Type B pancreatic cell (in vitro differentiated cells): ENCODE measurements at regions not wholly inside any gene's neighbourhood (a gene's known extent, or its start where the extent isn't known, plus 50 kb on each side); places are given as distances from the start of the nearest gene placed in this dataset.

Experiments used
- DNase-seq: peaks from one replicate; pipeline ENCODE4 v3.0.0; 2021; ENCODE audit warnings: mixed read lengths; ENCODE audit not compliant: unreplicated experiment; ENCODE audit errors: extremely low spot score
- H3K27ac Mint-ChIP-seq: 2 replicates; pipeline ENCODE4 v1.8.0; 2021; ENCODE audit warnings: mild to moderate bottlenecking, mixed read lengths
- H3K27me3 Mint-ChIP-seq: 2 replicates; pipeline ENCODE4 v1.8.0; 2021; ENCODE audit warnings: mixed read lengths
- H3K36me3 Mint-ChIP-seq: 2 replicates; pipeline ENCODE4 v1.8.0; 2021; ENCODE audit warnings: mixed read lengths
- H3K4me1 Mint-ChIP-seq: one replicate; pipeline ENCODE4 v1.8.0; 2021; ENCODE audit warnings: mixed read lengths; ENCODE audit not compliant: unreplicated experiment
- H3K4me3 Mint-ChIP-seq: 2 replicates; pipeline ENCODE4 v1.8.0; 2021; ENCODE audit warnings: mild to moderate bottlenecking, mixed read lengths
- H3K9me3 Mint-ChIP-seq: 2 replicates; pipeline ENCODE4 v1.8.0; 2021; ENCODE audit warnings: mixed read lengths
- CTCF ChIP-seq: fragments of 200-600 bp; sonication (generic); conservative IDR thresholded peaks from 2 replicates; pipeline ENCODE4 v1.5.0; 2021; ENCODE audit warnings: antibody characterized with exemption, mild to moderate bottlenecking

- H3K27me3 Mint-ChIP-seq: peaks cover 8% of the 10 kb centered on the region
- no peak for DNase-seq
Measured at GRCh38 chr18:11553098-11553940, 56.1 kb upstream of the SLC35G4 start.

GRCh38 chr18:11548916-11549551 lies 60.4 kb upstream of the SLC35G4 start:
- peaks cover 8% of the 10 kb centered on the region for H3K27me3 Mint-ChIP-seq
- no peak for DNase-seq
- peak; percentile 58 for TF ChIP-seq CTCF
- no peaks in the 10 kb centered on the region for H3K4me1 Mint-ChIP-seq
- H3K27ac Mint-ChIP-seq: no peak overlapping the region
- no peaks in the 10 kb centered on the region for H3K36me3 Mint-ChIP-seq
- no peak overlapping the region for H3K4me3 Mint-ChIP-seq
- peaks cover 7% of the 10 kb centered on the region for H3K9me3 Mint-ChIP-seq

More at GRCh38 chr18:11553098-11553940, 56.1 kb upstream of the SLC35G4 start:
- no peaks in the 10 kb centered on the region for H3K4me1 Mint-ChIP-seq
- no peaks in the 10 kb centered on the region for H3K9me3 Mint-ChIP-seq
- H3K27ac Mint-ChIP-seq: no peak overlapping the region
- TF ChIP-seq CTCF: peak; percentile 91
- no peaks in the 10 kb centered on the region for H3K36me3 Mint-ChIP-seq
- no peak overlapping the region for H3K4me3 Mint-ChIP-seq

GRCh38 chr18:11548396-11548795 lies 61.0 kb upstream of the SLC35G4 start:
- H3K4me1 Mint-ChIP-seq: no peaks in the 10 kb centered on the region
- H3K9me3 Mint-ChIP-seq: peaks cover 9% of the 10 kb centered on the region
- TF ChIP-seq CTCF: no peak
- no peak overlapping the region for H3K27ac Mint-ChIP-seq
- H3K27me3 Mint-ChIP-seq: peaks cover 6% of the 10 kb centered on the region
- H3K36me3 Mint-ChIP-seq: no peaks in the 10 kb centered on the region
- no peak for DNase-seq
- no peak overlapping the region for H3K4me3 Mint-ChIP-seq

GRCh38 chr18:11544060-11544633 lies 65.2 kb upstream of the SLC35G4 start:
- Mint-ChIP-seq H3K27ac (no peak overlapping the region), H3K4me3 (no peak overlapping the region), H3K36me3 (no peaks in the 10 kb centered on the region), H3K9me3 (peaks cover 9% of the 10 kb centered on the region), H3K4me1 (no peaks in the 10 kb centered on the region), H3K27me3 (no peaks in the 10 kb centered on the region)
- no peak for DNase-seq
- no peak for TF ChIP-seq CTCF

- Mint-ChIP-seq H3K36me3 (no peaks in the 10 kb centered on the region), H3K4me1 (no peaks in the 10 kb centered on the region), H3K27me3 (no peaks in the 10 kb centered on the region), H3K4me3 (no peak overlapping the region), H3K9me3 (peaks cover 9% of the 10 kb centered on the region), H3K27ac (no peak overlapping the region)
- no peak for DNase-seq
- TF ChIP-seq CTCF: no peak
Measured at GRCh38 chr18:11541179-11541578, 68.2 kb upstream of the SLC35G4 start.
